Midbrain (tissue), 1 donor: ENCODE measurements at regions not wholly inside any gene's neighbourhood (a gene's known extent, or its start where the extent isn't known, plus 50 kb on each side); places are given as distances from the start of the nearest gene placed in this dataset.
"Not testable (repeated sequence)": the region's sequence is repeated elsewhere in the genome, so short reads cannot be mapped to it uniquely, and the experiment has no call there.

Source experiments
- DNase-seq: peaks from one replicate; lab custom pipeline; 2025; lab: John Stamatoyannopoulos, UW

GRCh38 chr15:31179693-31180092 lies 78.2 kb upstream of the TRPM1 start:
- DNase-seq: no peak

DNA sequence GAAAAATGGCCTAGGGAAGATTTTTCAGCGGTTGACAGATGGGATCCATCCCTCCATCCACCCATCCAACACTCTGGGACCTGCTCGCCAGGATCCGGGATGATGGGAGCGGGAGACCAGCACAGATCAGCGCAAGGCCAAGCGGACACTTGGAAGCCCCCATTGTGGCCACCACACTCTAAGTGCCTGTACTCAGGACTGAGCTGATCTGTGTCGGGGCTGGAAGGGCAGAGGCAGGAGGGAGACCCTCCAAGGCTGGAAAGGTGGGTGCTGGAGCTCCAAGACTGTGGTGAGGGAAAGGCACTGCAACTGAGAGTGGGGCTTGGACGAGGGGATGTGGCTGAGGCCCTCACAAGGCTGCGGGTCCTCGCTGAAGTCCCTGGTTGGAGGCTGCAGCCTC lies 91.8 kb upstream of the TRPM1 start:
- DNase-seq: no peak

GRCh38 chr15:31195871-31196270 lies 94.3 kb upstream of the TRPM1 start:
- DNase-seq: no peak

- no peak for DNase-seq
These were observed 96.2 kb upstream of the TRPM1 start for GRCh38 chr15:31197497-31198414.

DNA sequence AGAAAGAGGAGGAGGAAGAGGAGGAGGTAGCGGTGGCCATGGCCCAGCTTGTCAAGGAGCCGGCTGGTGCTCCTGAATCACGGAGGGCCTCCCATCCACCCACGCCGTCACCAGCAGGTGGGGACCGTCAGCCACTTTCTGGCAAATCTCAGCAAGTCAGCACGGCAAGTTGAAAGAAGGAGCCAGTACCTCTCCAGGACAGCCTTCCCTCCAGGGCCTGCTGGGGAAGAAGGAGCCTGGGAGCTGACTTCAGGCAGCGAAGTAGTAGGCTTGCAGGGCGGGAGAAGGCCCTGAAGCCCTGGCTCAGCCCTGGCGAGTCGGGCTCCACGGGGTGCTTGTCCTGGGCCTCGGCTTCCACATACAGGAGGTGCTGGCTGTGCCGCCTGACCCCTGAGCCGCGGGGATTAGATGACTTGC lies 99.2 kb upstream of the TRPM1 start:
- DNase-seq: no peak

GRCh38 chr15:31202953-31203352 lies 101.4 kb upstream of the TRPM1 start:
- no peak for DNase-seq

- DNase-seq: no peak
These were observed 102.5 kb upstream of the TRPM1 start for GRCh38 chr15:31203999-31204398.

DNA sequence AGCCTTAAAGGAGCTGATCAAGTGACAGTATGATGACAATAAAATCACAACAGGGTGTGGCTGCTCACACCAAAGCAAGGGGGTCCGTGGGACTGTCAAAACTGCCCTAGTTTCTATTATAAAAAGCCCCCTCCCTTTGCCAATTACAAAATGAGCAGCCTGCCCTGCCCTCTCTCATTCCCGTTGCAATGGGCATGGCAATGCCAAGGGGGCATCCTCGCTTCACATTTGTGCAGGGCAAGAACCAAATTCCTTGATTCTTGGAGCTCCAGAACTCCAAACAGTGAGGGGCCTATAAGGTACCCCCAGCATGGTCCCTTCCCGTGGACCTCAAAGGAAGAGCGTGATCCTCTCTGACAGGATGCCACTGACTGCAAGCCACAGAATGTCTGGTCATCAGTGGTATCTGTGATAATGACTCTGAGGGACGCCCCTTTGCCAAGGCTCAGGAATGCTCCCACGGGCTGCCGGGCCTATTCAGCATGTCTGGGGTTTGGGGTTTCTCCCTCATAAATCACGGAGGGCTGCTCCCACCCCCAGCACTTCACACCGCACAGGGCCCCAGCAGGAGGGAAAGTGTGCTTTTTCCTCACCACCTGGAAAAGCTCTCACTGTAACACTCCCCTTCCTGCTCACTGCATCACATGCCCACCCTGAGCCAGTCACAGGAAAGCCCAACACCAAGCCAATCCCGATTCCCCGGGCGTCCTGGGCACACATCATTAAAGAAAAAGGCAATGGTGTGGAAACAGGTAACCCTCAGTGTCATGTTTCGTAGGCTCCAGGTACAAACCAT lies 105.1 kb upstream of the TRPM1 start:
- no peak for DNase-seq

- DNase-seq: no peak
These were observed 105.7 kb upstream of the TRPM1 start for GRCh38 chr15:31207246-31207645.

GRCh38 chr15:31207861-31208260 lies 106.3 kb upstream of the TRPM1 start:
- not testable (repeated sequence) for DNase-seq

GRCh38 chr15:31208817-31209216 lies 107.3 kb upstream of the TRPM1 start:
- no peak for DNase-seq

GRCh38 chr15:31211353-31211752 lies 109.8 kb upstream of the TRPM1 start:
- no peak for DNase-seq

GRCh38 chr15:31212326-31213080 lies 111.0 kb upstream of the TRPM1 start:
- no peak for DNase-seq

DNA sequence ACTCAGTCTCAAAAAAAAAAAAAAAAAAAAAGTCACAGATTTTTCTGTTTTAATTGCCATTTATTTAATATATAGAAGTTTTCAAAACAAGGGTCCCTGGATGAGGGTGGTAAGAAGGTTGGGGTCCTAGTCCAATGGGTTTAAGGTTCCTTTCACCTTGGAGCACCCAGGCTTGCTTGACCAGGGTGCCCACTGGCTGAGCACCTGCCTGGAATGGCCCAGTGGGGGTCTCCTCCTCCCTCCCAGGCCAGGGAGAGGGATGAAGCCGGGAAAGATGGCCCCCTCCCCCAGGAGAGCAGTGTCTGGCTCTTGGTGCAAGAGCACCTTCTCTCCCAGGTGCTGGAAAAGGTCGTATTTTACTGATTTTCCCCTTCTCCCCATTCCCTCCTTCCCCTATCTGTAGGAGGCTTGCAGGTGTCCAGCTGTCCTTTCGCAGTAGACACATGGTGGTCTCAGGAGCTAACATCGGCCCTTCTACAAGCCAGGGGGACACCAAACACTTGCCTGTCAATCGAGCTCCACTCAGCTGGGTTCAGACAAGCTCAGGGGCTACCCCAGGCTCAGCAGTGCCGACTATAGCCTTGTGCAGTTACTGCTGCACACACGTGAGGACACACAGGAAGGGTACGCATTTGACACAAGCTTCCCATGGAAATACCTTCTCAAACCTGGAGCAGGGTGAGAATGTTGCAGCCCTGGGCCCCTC lies 112.3 kb upstream of the KLF13 start:
- no peak for DNase-seq

- DNase-seq: peak; percentile 12
These were observed 111.7 kb upstream of the KLF13 start for GRCh38 chr15:31214864-31215489.

DNA sequence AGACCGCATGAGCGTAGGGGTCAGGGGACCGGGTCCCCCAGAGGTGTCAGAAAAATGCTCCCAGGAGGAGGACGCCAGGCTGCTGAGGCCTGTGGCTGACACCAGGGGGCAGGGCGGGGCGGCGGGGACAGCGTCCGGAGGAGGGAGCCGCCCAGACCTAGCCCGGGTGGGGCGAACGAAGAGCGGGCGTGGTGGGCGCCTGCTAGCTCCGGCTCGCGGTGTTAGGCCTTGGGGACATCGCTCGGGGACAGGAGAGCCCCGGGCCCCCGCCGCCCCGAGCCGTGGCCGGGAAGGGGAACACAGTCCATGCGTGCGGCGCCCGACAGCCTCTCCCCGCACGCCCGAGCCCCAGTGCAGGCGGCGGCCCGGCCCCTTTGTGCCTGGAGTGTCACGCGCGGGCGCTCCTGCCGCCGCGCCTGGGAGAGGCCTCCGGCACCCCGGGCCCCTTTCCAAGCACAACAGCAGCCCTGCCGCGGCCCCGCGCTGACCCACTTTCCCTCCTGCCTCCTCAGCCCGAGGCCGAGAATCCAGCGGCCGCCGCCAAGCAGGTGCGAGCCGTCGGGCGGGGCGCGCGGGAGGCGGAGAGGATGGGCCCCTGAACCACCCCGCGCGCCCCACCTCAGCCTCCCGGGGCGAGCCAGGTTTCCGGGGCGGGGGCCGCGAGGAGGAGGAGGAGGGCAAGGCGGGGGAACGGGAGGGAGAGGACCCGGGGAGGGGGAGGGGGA lies 111.0 kb upstream of the KLF13 start:
- peak; percentile 64 for DNase-seq

- peak; percentile 30 for DNase-seq
These were observed 110.3 kb upstream of the KLF13 start for GRCh38 chr15:31216215-31216911.

- no peak for DNase-seq
These were observed 109.6 kb upstream of the KLF13 start for GRCh38 chr15:31217067-31217466.

DNA sequence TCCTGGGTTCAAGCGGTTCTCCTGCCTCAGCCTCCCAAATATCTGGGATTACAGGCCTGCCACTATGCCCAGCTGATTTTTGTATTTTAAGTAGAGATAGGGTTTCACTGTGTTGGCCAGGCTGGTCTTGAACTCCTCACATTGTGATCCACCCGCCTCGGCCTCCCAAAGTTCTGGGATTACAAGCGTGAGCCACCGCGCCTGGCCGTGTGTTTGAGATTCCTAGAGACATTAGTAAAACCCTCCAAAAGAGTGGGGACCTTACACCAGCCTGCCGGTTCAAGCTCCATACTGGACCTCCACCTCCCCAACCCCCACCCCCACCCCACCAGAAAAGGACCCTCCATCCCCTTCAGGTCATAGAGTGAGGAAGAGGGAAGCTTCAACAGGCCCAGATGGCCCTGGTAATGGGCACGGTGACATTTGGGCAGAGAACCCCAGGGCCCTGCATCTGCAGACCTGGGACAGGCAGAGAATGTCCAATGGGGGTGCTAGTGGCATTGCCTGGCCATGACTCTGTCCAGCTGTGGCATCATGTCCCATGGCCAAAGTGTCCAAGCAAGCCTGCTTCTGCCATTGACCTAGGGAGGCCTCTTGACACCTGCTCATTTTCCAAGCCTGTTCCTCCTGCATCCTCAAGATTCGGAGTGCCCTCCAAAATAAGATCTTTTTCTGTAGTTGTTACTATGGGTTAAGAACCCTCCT lies 108.9 kb upstream of the KLF13 start:
- DNase-seq: no peak
